Astrocyte of the hippocampus (primary cell): ENCODE measurements at regions not wholly inside any gene's neighbourhood (a gene's known extent, or its start where the extent isn't known, plus 50 kb on each side); places are given as distances from the start of the nearest gene placed in this dataset.
"Not testable (repeated sequence)": the region's sequence is repeated elsewhere in the genome, so short reads cannot be mapped to it uniquely, and the experiment has no call there.

Experiments used
- DNase-seq: peaks from one replicate; pipeline ENCODE4 v3.0.0; 2011; ENCODE audit warnings: low read depth, low spot score

DNA sequence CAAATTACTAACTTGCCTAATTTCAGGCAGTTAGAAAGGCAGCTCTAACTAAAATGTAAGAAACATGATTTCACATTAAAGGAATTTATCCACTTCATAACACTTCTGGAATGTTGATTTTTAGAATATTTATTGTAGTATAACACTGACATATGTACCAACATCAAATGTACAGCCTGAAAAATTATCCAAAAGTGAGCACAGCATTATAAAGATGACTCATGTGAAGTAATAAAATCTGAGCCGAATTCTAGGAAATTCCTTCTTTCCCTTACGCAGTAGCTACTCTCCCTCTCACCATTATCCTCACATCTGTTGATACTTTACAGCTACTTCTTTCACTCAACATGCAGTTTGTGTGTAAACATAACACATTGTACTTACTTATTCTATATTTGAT, 610.6 kb downstream of the ZWINT start:
- DNase-seq: no peak

DNA sequence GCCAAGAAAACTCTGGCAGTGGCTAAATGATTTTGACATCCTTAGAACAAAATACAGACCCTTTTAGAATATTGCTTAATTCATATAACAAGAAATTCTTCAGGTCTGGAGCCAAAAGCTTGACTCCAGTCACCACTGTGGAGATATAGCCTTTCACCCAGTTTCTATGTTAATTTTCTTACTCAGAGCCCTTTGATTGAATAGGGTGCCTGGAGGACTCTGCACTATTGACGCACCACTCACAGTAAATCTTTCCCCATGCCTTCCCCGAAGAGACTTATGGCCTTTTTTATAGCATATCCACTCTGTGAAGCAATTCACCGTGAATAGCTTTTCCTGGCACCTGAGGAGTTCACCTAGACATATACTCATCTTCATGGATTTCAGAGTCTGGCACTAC, 613.8 kb downstream of the ZWINT start:
- peak; percentile 6 for DNase-seq

GRCh38 chr10:55746002-55746401, 615.1 kb downstream of the ZWINT start:
- no peak for DNase-seq

DNA sequence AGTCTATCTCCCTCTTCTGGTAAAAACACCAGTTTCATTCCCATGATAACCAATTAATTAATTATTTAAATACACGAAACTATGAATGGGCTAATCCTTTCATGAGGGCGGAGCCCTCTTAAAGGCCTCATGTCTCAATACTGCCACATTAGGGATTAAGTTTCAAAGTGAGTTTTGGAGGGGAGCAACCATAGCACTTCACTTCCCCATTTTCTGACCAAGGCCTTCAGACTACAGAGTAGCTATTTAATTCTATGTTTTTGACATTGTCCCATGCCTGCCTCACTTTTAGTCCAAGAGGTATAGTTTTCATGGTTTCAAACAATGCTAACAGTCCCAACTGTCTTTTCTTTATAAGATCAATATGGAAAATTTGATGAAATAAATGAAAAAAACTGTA, 618.6 kb downstream of the ZWINT start:
- no peak for DNase-seq

DNA sequence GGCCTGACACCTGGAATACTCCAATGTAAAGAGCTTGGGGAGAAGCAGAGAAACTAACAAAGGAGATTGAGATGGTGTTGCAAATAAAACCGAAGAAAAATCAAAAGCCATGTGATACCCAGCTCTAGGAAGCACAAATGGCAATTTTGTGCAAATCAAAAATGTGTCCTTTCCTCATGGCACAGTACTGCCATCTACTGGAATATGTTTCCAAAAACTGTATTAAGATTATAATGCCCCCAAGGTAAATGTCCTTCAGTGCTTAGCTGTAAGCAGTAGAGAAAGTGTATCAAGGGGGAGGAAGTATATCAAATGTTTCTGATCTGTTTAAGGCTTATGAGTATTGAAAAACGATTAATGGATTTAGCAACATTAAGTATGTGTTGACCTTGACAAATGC, 620.3 kb downstream of the ZWINT start:
- peak; percentile 28 for DNase-seq

DNA sequence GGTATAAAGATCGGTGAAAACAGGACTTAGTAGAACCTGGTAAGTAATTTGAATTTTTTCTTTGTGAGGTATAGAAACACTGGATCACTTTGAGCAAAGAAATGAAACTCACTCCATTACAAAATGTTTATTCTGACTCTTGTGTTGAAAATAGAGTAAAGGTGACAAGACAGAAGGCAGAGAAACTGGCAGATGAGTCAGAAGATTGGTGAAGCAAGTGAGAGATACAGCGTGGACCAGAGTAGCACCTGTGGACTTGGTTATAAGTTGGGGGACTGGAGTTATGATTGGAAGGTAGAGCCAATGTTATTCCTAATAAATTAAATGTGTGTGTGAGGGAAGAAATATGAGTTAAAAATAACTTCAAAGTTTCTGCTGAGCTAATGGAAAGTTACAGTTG, 620.9 kb downstream of the ZWINT start:
- no peak for DNase-seq

GRCh38 chr10:55734112-55734511, 626.9 kb downstream of the ZWINT start:
- no peak for DNase-seq

GRCh38 chr10:55704950-55705349, 656.1 kb downstream of the ZWINT start:
- DNase-seq: no peak

DNA sequence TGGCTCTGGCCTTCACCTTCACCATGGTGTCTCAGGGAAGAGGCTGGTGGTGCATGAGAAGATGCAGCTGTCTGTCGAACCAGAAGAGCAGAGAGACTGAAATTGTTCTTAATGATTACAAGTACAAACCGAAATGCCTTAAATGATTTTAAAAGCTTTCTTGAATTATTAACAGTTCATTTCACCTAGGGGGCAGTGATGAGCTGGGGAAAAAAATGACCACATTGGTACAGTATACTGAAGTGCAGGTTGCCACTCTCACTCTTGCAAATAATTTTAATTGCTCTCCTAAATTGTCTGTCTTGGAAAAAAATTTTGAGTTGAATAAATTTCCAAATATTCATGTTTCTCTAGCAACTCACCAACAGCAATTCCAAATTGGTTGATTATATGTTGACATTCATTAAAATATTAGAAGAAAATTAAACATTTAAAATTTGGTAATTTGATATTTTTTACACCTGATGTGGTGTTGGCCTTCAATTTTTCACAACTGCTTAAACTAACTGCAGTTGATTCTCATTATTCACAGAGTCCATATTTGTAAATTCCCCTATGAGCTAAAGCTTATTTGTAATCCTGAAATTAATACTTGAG, 692.6 kb downstream of the ZWINT start:
- no peak for DNase-seq

DNA sequence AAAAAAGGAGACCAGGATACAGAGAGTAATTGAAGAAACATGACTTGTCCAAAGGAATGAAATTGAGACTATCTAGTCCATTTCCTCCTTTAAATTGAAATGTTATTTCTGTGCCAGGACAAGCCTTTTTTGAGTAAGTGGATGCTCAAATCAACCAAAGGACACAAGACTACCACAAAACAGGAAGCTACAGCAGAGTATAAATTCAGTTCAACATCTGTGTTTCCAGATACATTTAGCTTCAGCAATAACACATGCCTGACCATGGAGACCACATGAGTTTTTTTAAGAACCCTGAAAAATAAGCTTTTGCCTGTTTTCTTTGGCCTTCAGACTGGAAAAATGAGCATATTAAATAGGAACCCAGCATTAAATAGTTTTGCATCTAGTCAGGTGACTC, 707.5 kb downstream of the ZWINT start:
- no peak for DNase-seq

DNA sequence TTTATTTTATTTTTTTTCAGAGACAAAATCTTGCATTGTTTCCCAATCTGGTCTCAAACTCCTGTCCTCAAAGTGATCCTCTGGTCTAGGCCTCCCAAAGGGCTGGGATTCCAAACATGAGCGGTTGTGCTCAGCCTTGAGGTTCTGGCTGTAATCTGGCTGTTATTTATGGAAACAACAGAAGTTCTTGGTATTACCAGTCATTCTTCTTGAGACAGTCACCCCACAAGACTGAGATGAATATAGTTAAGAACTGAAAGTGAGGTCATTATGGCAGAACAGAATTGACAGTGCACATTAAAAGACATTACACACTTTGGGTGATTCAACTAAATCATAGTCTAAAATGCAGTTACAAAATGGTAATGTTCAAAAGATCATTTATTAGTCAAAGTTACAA, 719.5 kb downstream of the ZWINT start:
- DNase-seq: peak; percentile 1

DNA sequence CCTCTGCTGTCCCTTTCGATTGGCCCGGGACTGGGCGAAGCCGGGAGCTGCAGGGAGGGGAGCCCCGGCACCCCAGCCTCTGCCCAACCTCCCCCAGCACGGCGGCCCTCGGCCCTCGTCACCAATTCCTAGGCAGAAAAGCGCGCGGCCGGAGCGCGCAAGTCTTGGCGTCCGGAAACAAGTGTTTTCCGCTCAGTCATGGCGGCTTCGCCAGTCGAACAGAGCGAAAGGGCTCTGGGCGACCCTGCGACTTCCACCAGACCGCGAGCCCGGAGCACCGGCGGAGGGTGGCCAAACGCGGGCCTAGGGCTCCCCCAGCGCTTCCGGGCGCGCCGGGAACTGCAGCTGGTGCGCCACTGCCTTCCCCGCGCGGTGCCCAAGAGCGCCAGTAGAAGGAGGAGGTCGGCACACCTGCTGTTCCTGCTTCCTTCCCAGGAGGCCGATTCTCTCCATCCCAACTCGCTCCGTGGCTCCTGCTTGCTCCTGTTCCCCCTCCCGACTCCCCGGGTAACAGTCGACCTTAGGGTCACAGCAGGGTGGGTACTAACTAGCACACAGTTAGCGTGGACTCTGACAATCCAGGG, 729.9 kb downstream of the ZWINT start:
- DNase-seq: peak; percentile 78

GRCh38 chr10:55630491-55631056, 730.5 kb downstream of the ZWINT start:
- DNase-seq: peak; percentile 42

GRCh38 chr10:55629793-55630490, 731.1 kb downstream of the ZWINT start:
- DNase-seq: peak; percentile 68

DNA sequence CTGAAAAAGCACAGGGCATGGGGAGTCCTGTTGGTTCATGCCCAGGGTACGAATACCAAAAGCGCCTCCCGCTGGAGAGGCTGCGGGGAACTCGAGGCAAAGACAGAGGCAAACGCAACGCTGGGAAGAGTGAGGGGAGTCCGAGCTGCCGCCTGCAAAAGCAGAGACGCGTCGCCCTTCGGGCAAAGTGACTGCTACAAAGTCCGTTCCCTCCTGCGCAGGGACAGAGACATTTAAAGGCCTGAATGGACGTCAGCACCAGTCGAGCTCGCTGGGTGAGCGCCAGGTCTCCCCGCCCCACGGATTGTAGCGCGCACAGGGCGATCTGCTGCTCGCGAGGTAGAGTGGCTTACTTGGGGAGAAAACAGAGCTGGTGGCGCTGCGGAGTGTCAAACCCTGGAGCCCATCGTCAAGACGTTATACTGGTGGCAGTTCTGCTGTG, 732.8 kb downstream of the ZWINT start:
- DNase-seq: peak; percentile 34

- peak; percentile 37 for DNase-seq
Observed at GRCh38 chr10:55627501-55628051, 733.5 kb downstream of the ZWINT start.

- DNase-seq: peak; percentile 0
Observed at GRCh38 chr10:55601690-55602478, 759.2 kb downstream of the ZWINT start.

DNA sequence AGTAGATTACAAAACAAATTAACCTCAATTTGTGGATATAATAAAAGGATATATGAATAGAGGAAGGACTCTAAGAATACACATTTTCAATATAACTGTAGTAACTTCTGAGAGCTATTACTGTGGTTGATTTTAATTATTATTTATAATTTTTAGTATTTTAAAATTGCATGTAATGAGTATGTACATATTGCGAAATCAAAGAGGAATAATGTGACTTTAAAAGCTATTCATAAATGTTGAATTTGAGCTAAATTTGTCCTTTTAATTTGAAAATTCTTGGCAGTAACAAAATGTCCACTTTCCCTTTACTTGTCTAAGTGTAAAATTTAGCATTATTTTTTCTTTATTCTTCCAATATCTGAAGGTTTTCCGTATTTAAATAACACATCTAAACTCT, 750.6 kb upstream of the PCDH15 start:
- DNase-seq: no peak

- peak; percentile 25 for DNase-seq
Observed at GRCh38 chr10:55550236-55550635, 749.2 kb upstream of the PCDH15 start.

DNA sequence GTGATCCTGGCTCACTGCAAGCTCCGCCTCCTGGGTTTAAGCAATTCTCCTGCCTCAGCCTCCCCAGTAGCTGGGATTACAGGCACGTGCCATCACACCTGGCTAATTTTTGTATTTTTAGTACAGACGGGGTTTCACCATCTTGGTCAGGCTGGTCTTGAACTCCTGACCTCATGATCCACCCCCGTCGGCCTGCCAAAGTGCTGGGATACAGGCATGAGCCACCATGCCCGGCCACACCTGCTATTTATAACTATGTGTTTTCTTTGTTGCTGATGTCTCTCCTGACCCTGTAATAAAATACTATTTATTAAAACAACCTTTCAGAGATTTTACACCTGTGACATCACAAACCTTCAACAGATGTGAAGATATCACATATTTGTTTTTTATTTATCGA, 736.5 kb upstream of the PCDH15 start:
- DNase-seq: not testable (repeated sequence)

GRCh38 chr10:55519264-55519663, 718.2 kb upstream of the PCDH15 start:
- no peak for DNase-seq

- DNase-seq: not testable (repeated sequence)
Observed at GRCh38 chr10:55518416-55518815, 717.4 kb upstream of the PCDH15 start.
